Thyroid gland (tissue), 4 donors: ENCODE measurements at regions not wholly inside any gene's neighbourhood (a gene's known extent, or its start where the extent isn't known, plus 50 kb on each side); places are given as distances from the start of the nearest gene placed in this dataset.

Experiments used
- CTCF ChIP-seq, 6 experiments: fragments of 200-600 bp in 3 of 6; fragments of 450-650 bp in 3 of 6; sonication (generic) in 3 of 6; IDR thresholded peaks; one replicate each; pipeline ENCODE4 v1.5.1; 2016 to 2019; ENCODE audit warnings: antibody characterized with exemption in 6 of 6, mild to moderate bottlenecking in 2 of 6, inconsistent platforms in 1 of 6, moderate library complexity in 1 of 6
- POLR2A ChIP-seq, 2 donors: fragments of 450-650 bp; IDR thresholded peaks; one replicate each; pipeline ENCODE4 v1.6.1; 2017; ENCODE audit warnings: antibody characterized with exemption in 2 of 2, mild to moderate bottlenecking in 2 of 2, moderate library complexity in 1 of 2

- TF ChIP-seq POLR2A (IDR thresholded peaks at IDR 0.05) (no peak), CTCF (IDR thresholded peaks at IDR 0.05) (no peak)
Observed at GRCh38 chr12:67721248-67721647, 72.7 kb downstream of the DYRK2 start.
